B cell (primary cell): ENCODE measurements at regions not wholly inside any gene's neighbourhood (a gene's known extent, or its start where the extent isn't known, plus 50 kb on each side); places are given as distances from the start of the nearest gene placed in this dataset.

Experiments used
- ATAC-seq: fragments of 200-7000 bp; cut with Tn5 transposase; one replicate; pipeline ENCODE4 v1.10.0; 2021; ENCODE audit warnings: low read depth, mild to moderate bottlenecking, moderate number of reproducible peaks, moderate library complexity
- CTCF ChIA-PET: fragments of 350-600 bp; sonication (Branson Sonifier 250); formaldehyde crosslinking; loops from one replicate; lab custom pipeline; 2021; ENCODE audit warnings: antibody characterized with exemption, inconsistent platforms; lab: Charles Lee
- POLR2A ChIA-PET: fragments of 350-600 bp; sonication (Branson Sonifier 250); formaldehyde crosslinking; loops from one replicate; lab custom pipeline; 2021; ENCODE audit warnings: antibody characterized with exemption; lab: Charles Lee
- DNase-seq: peaks from one replicate; pipeline ENCODE4 v3.0.0; 2013
- H2AFZ ChIP-seq: 2 replicates; pipeline ENCODE4 v1.6.1; 2012; ENCODE audit warnings: mild to moderate bottlenecking, low read depth, low read length; ENCODE audit not compliant: insufficient read depth, poor library complexity, severe bottlenecking
- H3K27ac ChIP-seq, 2 donors: 1 replicate in 1 of 2; 2 replicates in 1 of 2; pipeline ENCODE4 v1.5.1; 2012 to 2013; ENCODE audit warnings: low read length in 2 of 2, mild to moderate bottlenecking in 2 of 2, moderate library complexity in 1 of 2
- H3K27me3 ChIP-seq, 4 experiments: fragments of 200-600 bp in 1 of 4; sonication (generic) in 1 of 4; replicated peaks in 1 of 4; 1 replicate in 2 of 4; 2 replicates in 2 of 4; pipeline versions ENCODE4 v1.6.1 to v1.7.0; 2013 to 2016; ENCODE audit warnings: low read length in 3 of 4, mild to moderate bottlenecking in 2 of 4, mixed read lengths in 1 of 4, moderate library complexity in 1 of 4; ENCODE audit not compliant: insufficient read depth in 4 of 4, control insufficient read depth in 3 of 4; ENCODE audit errors: control extremely low read depth in 1 of 4
- H3K36me3 ChIP-seq, 2 experiments: replicated peaks in 1 of 2; 1 replicate in 1 of 2; 2 replicates in 1 of 2; pipeline versions ENCODE4 v1.6.1 to v1.7.1; 2013; ENCODE audit warnings: low read length in 1 of 2; ENCODE audit not compliant: insufficient read depth in 2 of 2, control insufficient read depth in 1 of 2; ENCODE audit errors: control extremely low read depth in 1 of 2, extremely low read depth in 1 of 2
- H3K4me1 ChIP-seq, 2 donors: fragments of 200-600 bp in 1 of 2; sonication (generic) in 1 of 2; 1 replicate in 1 of 2; 2 replicates in 1 of 2; pipeline versions ENCODE4 v1.5.1 to v1.6.1; 2013 to 2017; ENCODE audit warnings: low read length in 2 of 2; ENCODE audit not compliant: control insufficient read depth in 2 of 2, insufficient read depth in 2 of 2
- H3K4me2 ChIP-seq: replicated peaks from 2 replicates; pipeline ENCODE3; 2012; ENCODE audit warnings: mild to moderate bottlenecking, low read depth, low read length; ENCODE audit not compliant: poor library complexity, severe bottlenecking
- H3K4me3 ChIP-seq, 5 experiments: fragments of 200-600 bp in 1 of 5; sonication (generic) in 1 of 5; 1 replicate in 3 of 5; 2 replicates in 2 of 5; pipeline versions ENCODE4 v1.5.1 to v1.7.0; 2011 to 2016; ENCODE audit warnings: low read length in 4 of 5, mild to moderate bottlenecking in 4 of 5, low read depth in 2 of 5, control low read depth in 1 of 5, moderate library complexity in 1 of 5; ENCODE audit not compliant: insufficient read depth in 1 of 5; ENCODE audit errors: control extremely low read depth in 1 of 5, extremely low read depth in 1 of 5
- H3K79me2 ChIP-seq: fragments of 200-600 bp; sonication (generic); one replicate; pipeline ENCODE4 v1.6.0; 2016; ENCODE audit warnings: low read length; ENCODE audit not compliant: control insufficient read depth, insufficient read depth
- H3K9ac ChIP-seq: fragments of 200-600 bp; sonication (generic); 2 replicates; pipeline ENCODE4 v1.6.1; 2017; ENCODE audit warnings: mild to moderate bottlenecking, low read length, moderate library complexity
- H3K9me3 ChIP-seq, 3 donors: one replicate each; pipeline versions ENCODE4 v1.6.1 to v1.7.1; 2013; ENCODE audit warnings: low read length in 2 of 3; ENCODE audit not compliant: control insufficient read depth in 2 of 3, insufficient read depth in 1 of 3; ENCODE audit errors: control extremely low read depth in 1 of 3
- H4K20me1 ChIP-seq: 2 replicates; pipeline ENCODE4 v1.6.0; 2012; ENCODE audit warnings: mild to moderate bottlenecking, low read length; ENCODE audit not compliant: insufficient read depth, control insufficient read depth, poor library complexity, severe bottlenecking
- H3K27ac Mint-ChIP-seq: one replicate; pipeline ENCODE4 v1.8.0; 2021; ENCODE audit warnings: mixed read lengths
- H3K27me3 Mint-ChIP-seq: one replicate; pipeline ENCODE4 v1.8.0; 2021; ENCODE audit warnings: mixed read lengths
- H3K4me1 Mint-ChIP-seq: one replicate; pipeline ENCODE4 v1.8.0; 2021; ENCODE audit warnings: mixed read lengths
- H3K4me3 Mint-ChIP-seq: one replicate; pipeline ENCODE4 v1.8.0; 2021; ENCODE audit warnings: mixed read lengths
- H3K9me3 Mint-ChIP-seq: one replicate; pipeline ENCODE4 v1.8.0; 2022; ENCODE audit warnings: mixed read lengths; ENCODE audit not compliant: insufficient read depth
- CTCF ChIP-seq: fragments of 200-600 bp; IDR thresholded peaks from one replicate; pipeline ENCODE4 v1.8.0; 2022; ENCODE audit warnings: antibody characterized with exemption, mild to moderate bottlenecking
- EZH2 ChIP-seq: IDR thresholded peaks from 2 replicates; pipeline ENCODE4 v1.6.1; 2012; ENCODE audit warnings: borderline replicate concordance, low read depth, mild to moderate bottlenecking, moderate library complexity, low read length; ENCODE audit not compliant: insufficient read depth, poor library complexity, severe bottlenecking
- WGBS: methylation state at CpG from one replicate; pipeline ENCODE4 v1.1.5; 2013; ENCODE audit warnings: missing lambda C conversion rate; ENCODE audit not compliant: insufficient coverage; 5-methylcytosine and 5-hydroxymethylcytosine counted together
- intact Hi-C: fragments of 100-400 bp; cut with micrococcal nuclease; formaldehyde crosslinking; loops from one replicate; pipeline ENCODE4 v1.10.0; 2022

GRCh38 chr18:14919666-14920065 is 171.7 kb downstream of the ANKRD30B start:
- CTCF ChIA-PET: no interaction called here
- Histone ChIP-seq H3K27ac (no peak overlapping the region), H2AFZ (no peak overlapping the region), H3K79me2 (no peaks in the 10 kb centered on the region), H4K20me1 (no peaks in the 10 kb centered on the region), H3K4me3 (no peak overlapping the region), H3K27me3 (no peaks in the 10 kb centered on the region), H3K4me1 (no peaks in the 10 kb centered on the region), H3K4me2 (no peak overlapping the region), H3K9me3 (peaks cover 0 to 17% (median 0%) of the 10 kb centered on the region in 3 donors), H3K36me3 (no peaks in the 10 kb centered on the region), H3K9ac (no peak overlapping the region)
- intact Hi-C loops: no loop called here
- POLR2A ChIA-PET: no interaction called here
- no CpG with 5 or more reads among the region's 1 CpG for WGBS
- TF ChIP-seq EZH2 (no peak), CTCF (no peak)
- Mint-ChIP-seq H3K27me3 (no peaks in the 10 kb centered on the region), H3K4me3 (no peak overlapping the region), H3K27ac (no peak overlapping the region), H3K4me1 (no peaks in the 10 kb centered on the region), H3K9me3 (peaks cover 3% of the 10 kb centered on the region)
- no peak for DNase-seq
- no peak for ATAC-seq

DNA sequence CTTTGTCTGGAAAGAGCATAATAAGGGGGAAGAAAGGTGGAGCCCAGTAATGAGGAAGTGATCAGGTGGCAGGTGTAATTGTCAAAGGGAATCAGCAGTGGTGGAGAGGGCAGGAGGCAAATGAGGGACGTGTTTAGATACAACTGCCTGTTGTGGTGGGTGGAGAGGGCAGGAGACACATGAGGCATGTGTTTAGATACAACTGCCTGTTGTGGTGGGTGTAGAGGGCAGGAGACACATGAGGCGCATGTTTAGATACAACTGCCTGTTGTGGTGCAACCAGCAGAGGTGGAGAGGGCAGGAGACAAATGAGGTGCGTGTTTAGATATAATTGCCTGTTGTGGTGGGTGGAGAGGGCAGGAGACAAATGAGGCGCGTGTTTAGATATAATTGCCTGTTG is 173.1 kb downstream of the ANKRD30B start:
- Mint-ChIP-seq H3K27me3 (no peaks in the 10 kb centered on the region), H3K27ac (no peak overlapping the region), H3K9me3 (peaks cover 3% of the 10 kb centered on the region), H3K4me1 (peaks cover 2% of the 10 kb centered on the region), H3K4me3 (no peak overlapping the region)
- H3K4me1 ChIP-seq: no peaks in the 10 kb centered on the region
- no peak for DNase-seq
- H3K9ac ChIP-seq: no peak overlapping the region
- no peak overlapping the region for H2AFZ ChIP-seq
- no peak overlapping the region for H3K27ac ChIP-seq
- no peak overlapping the region for H3K4me2 ChIP-seq
- no peaks in the 10 kb centered on the region for H4K20me1 ChIP-seq
- intact Hi-C loops: no loop called here
- no peak for ATAC-seq
- peaks cover 0 to 24% (median 0%) of the 10 kb centered on the region in 3 donors for H3K9me3 ChIP-seq
- POLR2A ChIA-PET: no interaction called here
- H3K27me3 ChIP-seq: no peaks in the 10 kb centered on the region
- CTCF ChIA-PET: no interaction called here
- H3K4me3 ChIP-seq: no peak overlapping the region
- H3K79me2 ChIP-seq: no peaks in the 10 kb centered on the region
- H3K36me3 ChIP-seq: no peaks in the 10 kb centered on the region
- TF ChIP-seq EZH2: no peak
- no peak for TF ChIP-seq CTCF
- 87% methylated on average over 3 of the region's 5 CpGs for WGBS
